Parathyroid adenoma (tissue), 2 donors: ENCODE measurements at regions not wholly inside any gene's neighbourhood (a gene's known extent, or its start where the extent isn't known, plus 50 kb on each side); places are given as distances from the start of the nearest gene placed in this dataset.

Source experiments
- H2AFZ ChIP-seq: fragments of 300-600 bp; sonication (generic); one replicate; pipeline ENCODE4 v1.7.0; 2017; ENCODE audit warnings: antibody characterized with exemption, mild to moderate bottlenecking
- H3K27ac ChIP-seq: fragments of 300-600 bp; sonication (generic); one replicate; pipeline ENCODE4 v1.7.0; 2017
- H3K27me3 ChIP-seq: fragments of 300-600 bp; sonication (generic); one replicate; pipeline ENCODE4 v1.7.0; 2017; ENCODE audit warnings: low read length; ENCODE audit not compliant: control insufficient read depth, insufficient read depth
- H3K36me3 ChIP-seq: fragments of 300-600 bp; sonication (generic); one replicate; pipeline ENCODE4 v1.7.0; 2017; ENCODE audit warnings: low read length; ENCODE audit not compliant: control insufficient read depth, insufficient read depth
- H3K4me1 ChIP-seq: fragments of 300-600 bp; sonication (generic); one replicate; pipeline ENCODE4 v1.7.0; 2017; ENCODE audit warnings: control low read depth
- H3K4me2 ChIP-seq: fragments of 300-600 bp; sonication (generic); one replicate; pipeline ENCODE4 v1.7.0; 2017; ENCODE audit warnings: low read length
- H3K4me3 ChIP-seq: fragments of 300-600 bp; sonication (generic); one replicate; pipeline ENCODE4 v1.7.0; 2017; ENCODE audit warnings: low read depth, low read length
- H3K79me2 ChIP-seq: fragments of 300-600 bp; sonication (generic); one replicate; pipeline ENCODE4 v1.7.0; 2017; ENCODE audit warnings: control low read depth
- H3K9ac ChIP-seq: fragments of 300-600 bp; sonication (generic); one replicate; pipeline ENCODE4 v1.7.0; 2017; ENCODE audit warnings: mild to moderate bottlenecking
- H3K9me3 ChIP-seq: fragments of 300-600 bp; sonication (generic); one replicate; pipeline ENCODE4 v1.7.0; 2017; ENCODE audit warnings: low read length; ENCODE audit not compliant: control insufficient read depth
- CTCF ChIP-seq: fragments of 300-600 bp; sonication (generic); IDR thresholded peaks from one replicate; pipeline ENCODE4 v1.7.0; 2017; ENCODE audit warnings: antibody characterized with exemption, mild to moderate bottlenecking
- donor health status: primary hyperparathyroidism.

GRCh38 chr3:36282766-36283165 lies 97.5 kb upstream of the STAC start:
- H3K9ac ChIP-seq = no peak overlapping the region
- H3K4me2 ChIP-seq = no peak overlapping the region
- TF ChIP-seq CTCF = no peak
- H3K9me3 ChIP-seq = no peaks in the 10 kb centered on the region
- peak overlapping the region; percentile 43 for H2AFZ ChIP-seq
- H3K27me3 ChIP-seq = no peaks in the 10 kb centered on the region
- H3K4me3 ChIP-seq = no peak overlapping the region
- no peaks in the 10 kb centered on the region for H3K79me2 ChIP-seq
- no peak overlapping the region for H3K27ac ChIP-seq
- H3K36me3 ChIP-seq = no peaks in the 10 kb centered on the region
- no peaks in the 10 kb centered on the region for H3K4me1 ChIP-seq

- no peaks in the 10 kb centered on the region for H3K36me3 ChIP-seq
- no peak for TF ChIP-seq CTCF
- no peaks in the 10 kb centered on the region for H3K9me3 ChIP-seq
- peak overlapping the region; percentile 90 for H3K27ac ChIP-seq
- H3K9ac ChIP-seq = no peak overlapping the region
- H3K4me3 ChIP-seq = no peak overlapping the region
- H2AFZ ChIP-seq = peak overlapping the region; percentile 3
- H3K4me2 ChIP-seq = no peak overlapping the region
- H3K4me1 ChIP-seq = peaks cover 27% of the 10 kb centered on the region
- H3K27me3 ChIP-seq = no peaks in the 10 kb centered on the region
- no peaks in the 10 kb centered on the region for H3K79me2 ChIP-seq
Observed at GRCh38 chr3:36295296-36295695, 85.0 kb upstream of the STAC start.

- no peaks in the 10 kb centered on the region for H3K9me3 ChIP-seq
- H3K9ac ChIP-seq = no peak overlapping the region
- H3K79me2 ChIP-seq = no peaks in the 10 kb centered on the region
- no peak for TF ChIP-seq CTCF
- no peaks in the 10 kb centered on the region for H3K36me3 ChIP-seq
- H3K4me2 ChIP-seq = peak overlapping the region; percentile 54
- H3K4me1 ChIP-seq = peaks cover 34% of the 10 kb centered on the region
- peak overlapping the region; percentile 90 for H3K27ac ChIP-seq
- H3K27me3 ChIP-seq = no peaks in the 10 kb centered on the region
- H3K4me3 ChIP-seq = peak overlapping the region; percentile 44
- H2AFZ ChIP-seq = peak overlapping the region; percentile 28
Observed at GRCh38 chr3:36297195-36297594, 83.1 kb upstream of the STAC start.

GRCh38 chr3:36298188-36298587 lies 82.1 kb upstream of the STAC start:
- peak overlapping the region; percentile 28 for H2AFZ ChIP-seq
- H3K27ac ChIP-seq = peak overlapping the region; percentile 90
- H3K4me2 ChIP-seq = no peak overlapping the region
- H3K9ac ChIP-seq = no peak overlapping the region
- no peak overlapping the region for H3K4me3 ChIP-seq
- H3K9me3 ChIP-seq = no peaks in the 10 kb centered on the region
- H3K36me3 ChIP-seq = no peaks in the 10 kb centered on the region
- H3K27me3 ChIP-seq = no peaks in the 10 kb centered on the region
- TF ChIP-seq CTCF = no peak
- H3K4me1 ChIP-seq = peaks cover 40% of the 10 kb centered on the region
- H3K79me2 ChIP-seq = no peaks in the 10 kb centered on the region

GRCh38 chr3:36302158-36302509 lies 78.2 kb upstream of the STAC start:
- no peaks in the 10 kb centered on the region for H3K79me2 ChIP-seq
- no peak overlapping the region for H3K4me3 ChIP-seq
- H3K4me2 ChIP-seq = no peak overlapping the region
- H3K27me3 ChIP-seq = no peaks in the 10 kb centered on the region
- peak overlapping the region; percentile 39 for H2AFZ ChIP-seq
- peaks cover 25% of the 10 kb centered on the region for H3K4me1 ChIP-seq
- H3K9ac ChIP-seq = no peak overlapping the region
- no peak for TF ChIP-seq CTCF
- no peaks in the 10 kb centered on the region for H3K9me3 ChIP-seq
- no peaks in the 10 kb centered on the region for H3K36me3 ChIP-seq
- no peak overlapping the region for H3K27ac ChIP-seq
